Endothelial cell (in vitro differentiated cells): ENCODE measurements at regions not wholly inside any gene's neighbourhood (a gene's known extent, or its start where the extent isn't known, plus 50 kb on each side); places are given as distances from the start of the nearest gene placed in this dataset.

Experiments
- DNase-seq: peaks from one replicate; pipeline ENCODE4 v3.0.0; 2021; ENCODE audit warnings: low spot score
- H3K27ac Mint-ChIP-seq: one replicate; pipeline ENCODE4 v1.8.0; 2021; ENCODE audit warnings: mixed read lengths, inconsistent platforms; ENCODE audit not compliant: unreplicated experiment
- H3K27me3 Mint-ChIP-seq: one replicate; pipeline ENCODE4 v1.8.0; 2021; ENCODE audit warnings: mild to moderate bottlenecking, moderate library complexity, mixed read lengths, inconsistent platforms; ENCODE audit not compliant: unreplicated experiment
- H3K36me3 Mint-ChIP-seq: one replicate; pipeline ENCODE4 v1.8.0; 2021; ENCODE audit warnings: mild to moderate bottlenecking, low read depth, mixed read lengths, inconsistent platforms; ENCODE audit not compliant: unreplicated experiment
- H3K4me1 Mint-ChIP-seq: one replicate; pipeline ENCODE4 v1.8.0; 2021; ENCODE audit warnings: mild to moderate bottlenecking, mixed read lengths, inconsistent platforms; ENCODE audit not compliant: unreplicated experiment
- H3K4me3 Mint-ChIP-seq: one replicate; pipeline ENCODE4 v1.8.0; 2021; ENCODE audit warnings: mild to moderate bottlenecking, mixed read lengths, inconsistent platforms; ENCODE audit not compliant: unreplicated experiment
- H3K9me3 Mint-ChIP-seq: one replicate; pipeline ENCODE4 v1.8.0; 2021; ENCODE audit warnings: mixed read lengths, inconsistent platforms; ENCODE audit not compliant: unreplicated experiment
- TF ChIP-seq, protein P1 (sequence below): fragments of 200-600 bp; sonication (generic); IDR thresholded peaks from one replicate; pipeline ENCODE4 v1.5.0; 2021; ENCODE audit warnings: antibody characterized with exemption; ENCODE audit not compliant: unreplicated experiment

GRCh38 chr7:46257761-46258448 lies 336.8 kb upstream of the IGFBP3 start:
- H3K9me3 Mint-ChIP-seq = no peaks in the 10 kb centered on the region
- no peak overlapping the region for H3K4me3 Mint-ChIP-seq
- peaks cover 3% of the 10 kb centered on the region for H3K27me3 Mint-ChIP-seq
- peaks cover 8% of the 10 kb centered on the region for H3K36me3 Mint-ChIP-seq
- no peak for DNase-seq
- H3K27ac Mint-ChIP-seq = no peak overlapping the region
- H3K4me1 Mint-ChIP-seq = no peaks in the 10 kb centered on the region
- TF ChIP-seq, protein P1, sequence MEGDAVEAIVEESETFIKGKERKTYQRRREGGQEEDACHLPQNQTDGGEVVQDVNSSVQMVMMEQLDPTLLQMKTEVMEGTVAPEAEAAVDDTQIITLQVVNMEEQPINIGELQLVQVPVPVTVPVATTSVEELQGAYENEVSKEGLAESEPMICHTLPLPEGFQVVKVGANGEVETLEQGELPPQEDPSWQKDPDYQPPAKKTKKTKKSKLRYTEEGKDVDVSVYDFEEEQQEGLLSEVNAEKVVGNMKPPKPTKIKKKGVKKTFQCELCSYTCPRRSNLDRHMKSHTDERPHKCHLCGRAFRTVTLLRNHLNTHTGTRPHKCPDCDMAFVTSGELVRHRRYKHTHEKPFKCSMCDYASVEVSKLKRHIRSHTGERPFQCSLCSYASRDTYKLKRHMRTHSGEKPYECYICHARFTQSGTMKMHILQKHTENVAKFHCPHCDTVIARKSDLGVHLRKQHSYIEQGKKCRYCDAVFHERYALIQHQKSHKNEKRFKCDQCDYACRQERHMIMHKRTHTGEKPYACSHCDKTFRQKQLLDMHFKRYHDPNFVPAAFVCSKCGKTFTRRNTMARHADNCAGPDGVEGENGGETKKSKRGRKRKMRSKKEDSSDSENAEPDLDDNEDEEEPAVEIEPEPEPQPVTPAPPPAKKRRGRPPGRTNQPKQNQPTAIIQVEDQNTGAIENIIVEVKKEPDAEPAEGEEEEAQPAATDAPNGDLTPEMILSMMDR = no peak

- H3K27ac Mint-ChIP-seq = no peak overlapping the region
- no peaks in the 10 kb centered on the region for H3K4me1 Mint-ChIP-seq
- H3K9me3 Mint-ChIP-seq = no peaks in the 10 kb centered on the region
- DNase-seq = no peak
- H3K27me3 Mint-ChIP-seq = peaks cover 2% of the 10 kb centered on the region
- H3K36me3 Mint-ChIP-seq = peaks cover 6% of the 10 kb centered on the region
- H3K4me3 Mint-ChIP-seq = no peak overlapping the region
- TF ChIP-seq, protein P1 = no peak
Measured at GRCh38 chr7:46256870-46257661, 336.0 kb upstream of the IGFBP3 start.

DNA sequence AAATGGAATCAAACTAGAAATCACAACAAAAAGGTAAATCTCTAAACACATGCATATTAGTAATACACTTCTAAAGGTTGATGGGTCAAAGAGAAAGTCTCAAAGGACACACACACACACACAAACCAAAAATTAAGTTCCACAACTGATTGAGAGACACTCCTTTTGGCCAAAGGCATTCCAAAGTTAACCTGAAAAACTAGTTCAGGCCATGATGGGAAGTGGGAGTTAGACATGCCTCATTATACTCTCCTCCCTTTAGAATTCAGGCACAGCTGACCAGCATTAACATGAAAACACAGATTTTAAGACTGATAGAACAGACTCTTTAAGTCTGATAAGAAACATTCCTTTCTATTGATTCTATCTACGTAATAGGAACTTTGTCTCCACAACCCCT lies 332.4 kb upstream of the IGFBP3 start:
- Mint-ChIP-seq H3K27ac (no peak overlapping the region), H3K4me3 (no peak overlapping the region), H3K9me3 (no peaks in the 10 kb centered on the region), H3K36me3 (no peaks in the 10 kb centered on the region), H3K27me3 (peaks cover 2% of the 10 kb centered on the region), H3K4me1 (no peaks in the 10 kb centered on the region)
- TF ChIP-seq, protein P1 = no peak
- no peak for DNase-seq

GRCh38 chr7:46247664-46248063 lies 326.6 kb upstream of the IGFBP3 start:
- Mint-ChIP-seq H3K4me3 (no peak overlapping the region), H3K27ac (no peak overlapping the region), H3K4me1 (peaks cover 27% of the 10 kb centered on the region), H3K27me3 (peaks cover 6% of the 10 kb centered on the region), H3K9me3 (no peaks in the 10 kb centered on the region), H3K36me3 (no peaks in the 10 kb centered on the region)
- no peak for DNase-seq
- TF ChIP-seq, protein P1 = no peak

GRCh38 chr7:46245586-46246111 lies 324.6 kb upstream of the IGFBP3 start:
- H3K27me3 Mint-ChIP-seq = peaks cover 6% of the 10 kb centered on the region
- peak overlapping the region; percentile 97 for H3K27ac Mint-ChIP-seq
- TF ChIP-seq, protein P1 = no peak
- H3K4me1 Mint-ChIP-seq = peaks cover 27% of the 10 kb centered on the region
- DNase-seq = peak; percentile 29
- no peaks in the 10 kb centered on the region for H3K9me3 Mint-ChIP-seq
- no peaks in the 10 kb centered on the region for H3K36me3 Mint-ChIP-seq
- no peak overlapping the region for H3K4me3 Mint-ChIP-seq
